Esophagus squamous epithelium (tissue), 4 donors: ENCODE measurements at regions not wholly inside any gene's neighbourhood (a gene's known extent, or its start where the extent isn't known, plus 50 kb on each side); places are given as distances from the start of the nearest gene placed in this dataset.

ENCODE experiments used
- CTCF ChIP-seq, 6 experiments: fragments of 450-650 bp in 4 of 6; fragments of 200-600 bp in 2 of 6; sonication (generic) in 2 of 6; IDR thresholded peaks; one replicate each; pipeline ENCODE4 v1.5.1; 2016 to 2019; ENCODE audit warnings: antibody characterized with exemption in 6 of 6, mild to moderate bottlenecking in 4 of 6, moderate library complexity in 4 of 6
- POLR2A ChIP-seq, 4 donors: fragments of 450-650 bp; IDR thresholded peaks; one replicate each; pipeline ENCODE4 v1.6.1; 2017; ENCODE audit warnings: antibody characterized with exemption in 4 of 4, mild to moderate bottlenecking in 4 of 4, moderate library complexity in 3 of 4

- TF ChIP-seq CTCF (IDR thresholded peaks at IDR 0.05) (no peak), POLR2A (IDR thresholded peaks at IDR 0.05) (no peak)
Observed at GRCh38 chr5:125778791-125779190, 644.4 kb upstream of the GRAMD2B start.
